ENCODE measurements at regions not wholly inside any gene's neighbourhood (a gene's known extent, or its start where the extent isn't known, plus 50 kb on each side); places are given as distances from the start of the nearest gene placed in this dataset.

- H3K27ac ChIP-seq (ENCODE audit: low read length, poor library complexity, severe bottlenecking), result no peak overlapping the region
- H3K4me2 ChIP-seq (ENCODE audit: low read length, poor library complexity, severe bottlenecking), result no peak overlapping the region
- H2AFZ ChIP-seq (ENCODE audit: low read depth, low read length), result no peak overlapping the region
- H4K91ac ChIP-seq (ENCODE audit: low read length), result no peak overlapping the region
- no peak overlapping the region for H2BK5ac ChIP-seq (ENCODE audit: low read depth, low read length, poor library complexity, severe bottlenecking)
- H3K27me3 ChIP-seq (ENCODE audit: control insufficient read depth in 1 of 2, insufficient read depth in 1 of 2, low read length in 2 of 2), result no peaks in the 10 kb centered on the region
- no peak overlapping the region for H3K23ac ChIP-seq (ENCODE audit: low read length in 2 of 2)
- no peaks in the 10 kb centered on the region for H3K79me1 ChIP-seq (replicated peaks; ENCODE audit: low read length, poor library complexity, severe bottlenecking)
- H3K9me3 ChIP-seq (ENCODE audit: control insufficient read depth, low read length), result peaks cover under 1% of the 10 kb centered on the region
- H4K8ac ChIP-seq (ENCODE audit: low read length), result no peak overlapping the region
- H2BK15ac ChIP-seq (ENCODE audit: low read depth, poor library complexity, severe bottlenecking), result no peak overlapping the region
- no peak overlapping the region for H3K18ac ChIP-seq (ENCODE audit: low read depth in 1 of 2, low read length in 2 of 2)
- H3K4me1 ChIP-seq (ENCODE audit: control insufficient read depth, insufficient read depth, low read depth, low read length), result no peaks in the 10 kb centered on the region
- no peak overlapping the region for H2BK12ac ChIP-seq (ENCODE audit: low read length in 2 of 2)
- no peak overlapping the region for H3K4ac ChIP-seq (ENCODE audit: low read depth in 1 of 2, low read length in 2 of 2)
- H3K36me3 ChIP-seq (ENCODE audit: control insufficient read depth in 1 of 2, insufficient read depth in 2 of 2, low read depth in 1 of 2, low read length in 2 of 2), result no peaks in the 10 kb centered on the region
- WGBS, result no CpG with 5 or more reads among the region's 1 CpG
- H2AK5ac ChIP-seq (ENCODE audit: low read length, severe bottlenecking), result no peak overlapping the region
- no peak overlapping the region for H3K9ac ChIP-seq (ENCODE audit: low read length)
- no peak overlapping the region for H2BK120ac ChIP-seq (ENCODE audit: low read depth, low read length)
- no peak overlapping the region for H3K4me3 ChIP-seq (ENCODE audit: insufficient read depth in 1 of 2, low read depth in 1 of 2, low read length in 2 of 2)
- no peak overlapping the region for H3K14ac ChIP-seq (ENCODE audit: low read length in 2 of 2)
- DNase-seq, result no peak
Observed at GRCh38 chr4:144202081-144202480, 61.6 kb upstream of the GYPA start.

- Histone ChIP-seq H3K9ac (ENCODE audit: low read length) (no peak overlapping the region), H2BK15ac (ENCODE audit: low read depth, poor library complexity, severe bottlenecking) (no peak overlapping the region), H3K4ac (ENCODE audit: low read depth in 1 of 2, low read length in 2 of 2) (no peak overlapping the region), H2BK12ac (ENCODE audit: low read length in 2 of 2) (no peak overlapping the region), H3K27me3 (ENCODE audit: control insufficient read depth in 1 of 2, insufficient read depth in 1 of 2, low read length in 2 of 2) (no peaks in the 10 kb centered on the region), H3K27ac (ENCODE audit: low read length, poor library complexity, severe bottlenecking) (no peak overlapping the region), H3K4me1 (ENCODE audit: control insufficient read depth, insufficient read depth, low read depth, low read length) (no peaks in the 10 kb centered on the region), H3K36me3 (ENCODE audit: control insufficient read depth in 1 of 2, insufficient read depth in 2 of 2, low read depth in 1 of 2, low read length in 2 of 2) (no peaks in the 10 kb centered on the region), H3K4me3 (ENCODE audit: insufficient read depth in 1 of 2, low read depth in 1 of 2, low read length in 2 of 2) (no peak overlapping the region), H2AFZ (ENCODE audit: low read depth, low read length) (no peak overlapping the region), H2BK5ac (ENCODE audit: low read depth, low read length, poor library complexity, severe bottlenecking) (no peak overlapping the region), H4K91ac (ENCODE audit: low read length) (no peak overlapping the region), H2AK5ac (ENCODE audit: low read length, severe bottlenecking) (no peak overlapping the region), H3K18ac (ENCODE audit: low read depth in 1 of 2, low read length in 2 of 2) (no peak overlapping the region), H3K9me3 (ENCODE audit: control insufficient read depth, low read length) (no peaks in the 10 kb centered on the region), H3K79me1 (replicated peaks; ENCODE audit: low read length, poor library complexity, severe bottlenecking) (no peaks in the 10 kb centered on the region), H3K4me2 (ENCODE audit: low read length, poor library complexity, severe bottlenecking) (no peak overlapping the region), H2BK120ac (ENCODE audit: low read depth, low read length) (no peak overlapping the region), H3K14ac (ENCODE audit: low read length in 2 of 2) (no peak overlapping the region), H3K23ac (ENCODE audit: low read length in 2 of 2) (no peak overlapping the region), H4K8ac (ENCODE audit: low read length) (no peak overlapping the region)
- no peak for DNase-seq
- no CpG with 5 or more reads among the region's 2 CpGs for WGBS
Observed at GRCh38 chr4:144203155-144203554, 62.6 kb upstream of the GYPA start.

- Histone ChIP-seq H3K4ac (ENCODE audit: low read depth in 1 of 2, low read length in 2 of 2) (no peak overlapping the region), H2AK5ac (ENCODE audit: low read length, severe bottlenecking) (no peak overlapping the region), H3K4me2 (ENCODE audit: low read length, poor library complexity, severe bottlenecking) (no peak overlapping the region), H3K4me1 (ENCODE audit: control insufficient read depth, insufficient read depth, low read depth, low read length) (no peaks in the 10 kb centered on the region), H4K8ac (ENCODE audit: low read length) (no peak overlapping the region), H3K79me1 (replicated peaks; ENCODE audit: low read length, poor library complexity, severe bottlenecking) (no peaks in the 10 kb centered on the region), H2BK120ac (ENCODE audit: low read depth, low read length) (no peak overlapping the region), H3K9me3 (ENCODE audit: control insufficient read depth, low read length) (no peaks in the 10 kb centered on the region), H3K4me3 (ENCODE audit: insufficient read depth in 1 of 2, low read depth in 1 of 2, low read length in 2 of 2) (no peak overlapping the region), H3K36me3 (ENCODE audit: control insufficient read depth in 1 of 2, insufficient read depth in 2 of 2, low read depth in 1 of 2, low read length in 2 of 2) (no peaks in the 10 kb centered on the region), H2BK15ac (ENCODE audit: low read depth, poor library complexity, severe bottlenecking) (no peak overlapping the region), H3K18ac (ENCODE audit: low read depth in 1 of 2, low read length in 2 of 2) (no peak overlapping the region), H3K27me3 (ENCODE audit: control insufficient read depth in 1 of 2, insufficient read depth in 1 of 2, low read length in 2 of 2) (no peaks in the 10 kb centered on the region), H4K91ac (ENCODE audit: low read length) (no peak overlapping the region), H3K23ac (ENCODE audit: low read length in 2 of 2) (no peak overlapping the region), H2BK5ac (ENCODE audit: low read depth, low read length, poor library complexity, severe bottlenecking) (no peak overlapping the region), H2AFZ (ENCODE audit: low read depth, low read length) (no peak overlapping the region), H3K9ac (ENCODE audit: low read length) (no peak overlapping the region), H3K27ac (ENCODE audit: low read length, poor library complexity, severe bottlenecking) (no peak overlapping the region), H3K14ac (ENCODE audit: low read length in 2 of 2) (no peak overlapping the region), H2BK12ac (ENCODE audit: low read length in 2 of 2) (no peak overlapping the region)
- no peak for DNase-seq
Observed at GRCh38 chr4:144204431-144204830, 63.9 kb upstream of the GYPA start.

GRCh38 chr4:144206711-144207110 is 66.2 kb upstream of the GYPA start:
- Histone ChIP-seq H2BK12ac (ENCODE audit: low read length in 2 of 2) (no peak overlapping the region), H3K27ac (ENCODE audit: low read length, poor library complexity, severe bottlenecking) (no peak overlapping the region), H2BK15ac (ENCODE audit: low read depth, poor library complexity, severe bottlenecking) (no peak overlapping the region), H3K4me3 (ENCODE audit: insufficient read depth in 1 of 2, low read depth in 1 of 2, low read length in 2 of 2) (no peak overlapping the region), H3K27me3 (ENCODE audit: control insufficient read depth in 1 of 2, insufficient read depth in 1 of 2, low read length in 2 of 2) (no peaks in the 10 kb centered on the region), H4K91ac (ENCODE audit: low read length) (no peak overlapping the region), H2BK120ac (ENCODE audit: low read depth, low read length) (no peak overlapping the region), H3K4me1 (ENCODE audit: control insufficient read depth, insufficient read depth, low read depth, low read length) (no peaks in the 10 kb centered on the region), H2AFZ (ENCODE audit: low read depth, low read length) (no peak overlapping the region), H2BK5ac (ENCODE audit: low read depth, low read length, poor library complexity, severe bottlenecking) (no peak overlapping the region), H3K79me1 (replicated peaks; ENCODE audit: low read length, poor library complexity, severe bottlenecking) (no peaks in the 10 kb centered on the region), H3K36me3 (ENCODE audit: control insufficient read depth in 1 of 2, insufficient read depth in 2 of 2, low read depth in 1 of 2, low read length in 2 of 2) (no peaks in the 10 kb centered on the region), H3K18ac (ENCODE audit: low read depth in 1 of 2, low read length in 2 of 2) (no peak overlapping the region), H3K14ac (ENCODE audit: low read length in 2 of 2) (no peak overlapping the region), H3K9me3 (ENCODE audit: control insufficient read depth, low read length) (no peaks in the 10 kb centered on the region), H3K4me2 (ENCODE audit: low read length, poor library complexity, severe bottlenecking) (no peak overlapping the region), H3K23ac (ENCODE audit: low read length in 2 of 2) (no peak overlapping the region), H3K4ac (ENCODE audit: low read depth in 1 of 2, low read length in 2 of 2) (no peak overlapping the region), H2AK5ac (ENCODE audit: low read length, severe bottlenecking) (no peak overlapping the region), H4K8ac (ENCODE audit: low read length) (no peak overlapping the region), H3K9ac (ENCODE audit: low read length) (no peak overlapping the region)
- no peak for DNase-seq
- WGBS, result 96% methylated on average over 1 of the region's 1 CpG

Measured in mesenchymal stem cell (in vitro differentiated cells and primary cell).